HG03103 (cell line): ENCODE measurements at regions not wholly inside any gene's neighbourhood (a gene's known extent, or its start where the extent isn't known, plus 50 kb on each side); places are given as distances from the start of the nearest gene placed in this dataset.

Source experiments
- ATAC-seq: cut with Tn5 transposase; IDR thresholded peaks from one replicate; pipeline ENCODE4 v1.9.1; 2021; ENCODE audit warnings: low read depth; ENCODE audit not compliant: unreplicated experiment

GRCh38 chr9:73839471-73839870 lies 657.7 kb upstream of the RORB start:
- no peak for ATAC-seq

GRCh38 chr9:73841018-73841417 lies 656.1 kb upstream of the RORB start:
- ATAC-seq: no peak

- no peak for ATAC-seq
These were observed 653.0 kb upstream of the RORB start for GRCh38 chr9:73844135-73844534.

- ATAC-seq: peak; percentile 52
These were observed 651.6 kb upstream of the RORB start for GRCh38 chr9:73845539-73845938.

- ATAC-seq: no peak
These were observed 651.0 kb upstream of the RORB start for GRCh38 chr9:73845954-73846690.

- ATAC-seq: no peak
These were observed 649.6 kb upstream of the RORB start for GRCh38 chr9:73847536-73847935.

GRCh38 chr9:73853549-73853948 lies 643.6 kb upstream of the RORB start:
- no peak for ATAC-seq

GRCh38 chr9:73855206-73855605 lies 641.9 kb upstream of the RORB start:
- ATAC-seq: no peak

GRCh38 chr9:73863924-73864323 lies 633.2 kb upstream of the RORB start:
- no peak for ATAC-seq

GRCh38 chr9:73866451-73866850 lies 630.7 kb upstream of the RORB start:
- ATAC-seq: no peak

- ATAC-seq: peak; percentile 97
These were observed 627.9 kb upstream of the RORB start for GRCh38 chr9:73869264-73869663.

GRCh38 chr9:73871636-73872035 lies 625.5 kb upstream of the RORB start:
- ATAC-seq: no peak

- no peak for ATAC-seq
These were observed 624.4 kb upstream of the RORB start for GRCh38 chr9:73872701-73873100.

GRCh38 chr9:73880101-73880500 lies 617.0 kb upstream of the RORB start:
- no peak for ATAC-seq

GRCh38 chr9:73889023-73889422 lies 608.1 kb upstream of the RORB start:
- ATAC-seq: no peak

- no peak for ATAC-seq
These were observed 606.4 kb upstream of the RORB start for GRCh38 chr9:73890685-73891277.

- ATAC-seq: no peak
These were observed 604.8 kb upstream of the RORB start for GRCh38 chr9:73892335-73892734.

- no peak for ATAC-seq
These were observed 603.9 kb upstream of the RORB start for GRCh38 chr9:73893230-73893629.

- no peak for ATAC-seq
These were observed 601.1 kb upstream of the RORB start for GRCh38 chr9:73896061-73896460.

GRCh38 chr9:73906671-73907070 lies 590.5 kb upstream of the RORB start:
- ATAC-seq: no peak

GRCh38 chr9:73911804-73912203 lies 585.3 kb upstream of the RORB start:
- no peak for ATAC-seq

GRCh38 chr9:73916016-73916673 lies 581.0 kb upstream of the RORB start:
- ATAC-seq: no peak
